NCI-H1105 (cell line): ENCODE measurements at regions not wholly inside any gene's neighbourhood (a gene's known extent, or its start where the extent isn't known, plus 50 kb on each side); places are given as distances from the start of the nearest gene placed in this dataset.
"Not testable (repeated sequence)": the region's sequence is repeated elsewhere in the genome, so short reads cannot be mapped to it uniquely, and the experiment has no call there.

Source experiments
- DNase-seq: peaks from one replicate; lab custom pipeline; 2025; lab: John Stamatoyannopoulos, UW

- DNase-seq: no peak
Measured at GRCh38 chr9:75683591-75683990, 206.9 kb upstream of the PCSK5 start.

- DNase-seq: no peak
Measured at GRCh38 chr9:75685062-75685461, 205.4 kb upstream of the PCSK5 start.

GRCh38 chr9:75687359-75687953 lies 203.0 kb upstream of the PCSK5 start:
- no peak for DNase-seq

- DNase-seq: not testable (repeated sequence)
Measured at GRCh38 chr9:75690551-75690950, 199.9 kb upstream of the PCSK5 start.

GRCh38 chr9:75691408-75691807 lies 199.1 kb upstream of the PCSK5 start:
- DNase-seq: no peak

GRCh38 chr9:75692309-75692708 lies 198.2 kb upstream of the PCSK5 start:
- no peak for DNase-seq

GRCh38 chr9:75695921-75696320 lies 194.6 kb upstream of the PCSK5 start:
- no peak for DNase-seq

- no peak for DNase-seq
Measured at GRCh38 chr9:75699017-75699416, 191.5 kb upstream of the PCSK5 start.

GRCh38 chr9:75699625-75700251 lies 190.7 kb upstream of the PCSK5 start:
- DNase-seq: no peak

GRCh38 chr9:75700252-75700640 lies 190.2 kb upstream of the PCSK5 start:
- no peak for DNase-seq

- DNase-seq: no peak
Measured at GRCh38 chr9:75707191-75707590, 183.3 kb upstream of the PCSK5 start.

GRCh38 chr9:75709698-75710097 lies 180.8 kb upstream of the PCSK5 start:
- DNase-seq: no peak

GRCh38 chr9:75712700-75713099 lies 177.8 kb upstream of the PCSK5 start:
- no peak for DNase-seq

GRCh38 chr9:75713335-75713734 lies 177.1 kb upstream of the PCSK5 start:
- no peak for DNase-seq

- no peak for DNase-seq
Measured at GRCh38 chr9:75715360-75715759, 175.1 kb upstream of the PCSK5 start.

GRCh38 chr9:75718677-75719076 lies 171.8 kb upstream of the PCSK5 start:
- DNase-seq: no peak

- DNase-seq: no peak
Measured at GRCh38 chr9:75728391-75728790, 162.1 kb upstream of the PCSK5 start.

GRCh38 chr9:75734802-75735201 lies 155.7 kb upstream of the PCSK5 start:
- no peak for DNase-seq

GRCh38 chr9:75739884-75740611 lies 150.4 kb upstream of the PCSK5 start:
- DNase-seq: no peak

GRCh38 chr9:75743855-75744254 lies 146.6 kb upstream of the PCSK5 start:
- DNase-seq: no peak

- DNase-seq: no peak
Measured at GRCh38 chr9:75754080-75754479, 136.4 kb upstream of the PCSK5 start.

- no peak for DNase-seq
Measured at GRCh38 chr9:75775166-75775565, 115.3 kb upstream of the PCSK5 start.

GRCh38 chr9:75775966-75776691 lies 114.3 kb upstream of the PCSK5 start:
- no peak for DNase-seq
